Amniotic epithelial cell (primary cell): ENCODE measurements at regions not wholly inside any gene's neighbourhood (a gene's known extent, or its start where the extent isn't known, plus 50 kb on each side); places are given as distances from the start of the nearest gene placed in this dataset.
"Not testable (repeated sequence)": the region's sequence is repeated elsewhere in the genome, so short reads cannot be mapped to it uniquely, and the experiment has no call there.

Experiments
- DNase-seq: peaks from one replicate; pipeline ENCODE4 v3.0.0-alpha.2; 2010; ENCODE audit warnings: low read depth

GRCh38 chr2:176763851-176764404, 448.7 kb upstream of the HNRNPA3 start:
- no peak for DNase-seq

- no peak for DNase-seq
Observed at GRCh38 chr2:176764921-176765320, 447.7 kb upstream of the HNRNPA3 start.

DNA sequence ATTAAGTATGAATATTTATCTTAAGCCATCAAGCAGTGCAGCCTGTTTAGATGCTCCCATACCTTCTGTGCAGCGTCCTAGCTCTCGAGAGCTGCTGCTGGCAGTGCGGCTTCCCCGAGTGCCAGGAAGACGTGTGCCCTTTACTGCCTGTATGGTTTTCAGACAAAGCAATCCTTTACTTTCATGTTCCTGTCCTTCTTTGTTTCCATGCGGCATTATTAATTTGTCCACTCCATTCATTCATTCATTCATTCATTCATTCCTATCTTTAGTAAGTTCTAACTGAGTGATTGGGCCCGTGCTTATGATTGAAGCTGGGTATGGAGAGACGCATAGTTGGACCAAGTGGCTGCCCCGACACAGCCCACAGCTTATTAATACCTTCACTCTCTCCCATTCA, 446.6 kb upstream of the HNRNPA3 start:
- DNase-seq, result no peak

GRCh38 chr2:176768185-176768584, 444.4 kb upstream of the HNRNPA3 start:
- no peak for DNase-seq

DNA sequence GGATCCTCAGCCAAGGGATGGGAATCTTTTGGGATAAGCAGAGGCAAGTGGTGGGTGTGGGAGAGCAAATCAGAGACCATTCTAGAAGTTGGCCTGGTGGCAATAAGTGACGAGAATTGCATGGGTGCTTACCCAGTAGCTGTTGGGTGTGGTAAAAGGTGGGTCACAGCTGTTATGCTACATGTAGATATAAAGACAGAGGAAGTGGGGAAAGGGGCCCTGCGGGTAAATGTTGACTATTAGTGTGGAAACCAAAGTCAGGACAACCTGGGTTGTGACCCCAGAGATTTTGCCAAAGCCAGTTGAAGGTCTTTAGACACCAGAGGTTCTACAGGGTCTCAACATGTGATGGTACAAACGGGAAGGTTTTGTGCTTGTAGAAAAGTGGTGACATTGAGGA, 443.6 kb upstream of the HNRNPA3 start:
- no peak for DNase-seq

GRCh38 chr2:176769499-176770370, 442.9 kb upstream of the HNRNPA3 start:
- no peak for DNase-seq

DNA sequence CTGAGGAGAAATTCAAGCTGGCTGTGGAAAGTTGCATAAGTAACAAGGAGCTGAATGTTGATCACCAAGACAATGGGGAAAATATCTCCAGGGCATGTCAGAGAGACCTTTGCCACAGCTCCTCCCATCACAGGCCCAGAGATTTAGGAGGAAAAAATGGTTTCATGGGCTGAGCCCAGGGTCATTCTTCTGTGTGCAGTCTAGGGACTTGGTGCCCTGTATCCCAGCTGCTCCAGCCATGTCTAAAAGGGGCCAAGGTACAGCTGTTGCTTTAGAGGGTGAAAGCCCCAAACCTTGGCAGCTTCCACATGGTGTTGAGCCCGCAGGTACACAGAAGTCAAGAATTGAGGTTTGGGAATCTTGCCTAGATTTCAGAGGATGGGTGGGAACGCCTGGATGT, 439.8 kb upstream of the HNRNPA3 start:
- DNase-seq, result no peak

- DNase-seq, result no peak
Observed at GRCh38 chr2:176774766-176775451, 437.7 kb upstream of the HNRNPA3 start.

- no peak for DNase-seq
Observed at GRCh38 chr2:176777262-176777661, 435.3 kb upstream of the HNRNPA3 start.

GRCh38 chr2:176779917-176780316, 432.7 kb upstream of the HNRNPA3 start:
- DNase-seq, result no peak

DNA sequence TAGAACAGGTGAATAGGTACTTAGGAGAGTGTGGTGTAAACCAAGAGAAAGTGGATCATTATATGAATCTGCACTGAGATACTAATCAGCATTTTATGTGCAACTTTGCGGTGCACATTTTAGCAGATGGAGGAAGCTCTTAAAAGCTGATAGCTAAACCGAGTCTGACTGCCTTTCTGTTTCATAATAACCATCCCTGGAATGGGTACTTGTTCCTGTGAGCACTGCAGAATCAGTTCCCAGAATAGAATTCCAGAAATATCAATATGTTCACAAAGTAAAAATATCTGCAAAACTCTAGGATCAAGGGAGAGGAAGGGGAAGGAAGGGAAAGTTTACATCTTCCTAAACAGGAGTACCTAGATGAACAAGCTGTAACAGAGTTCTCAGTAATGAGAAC, 432.2 kb upstream of the HNRNPA3 start:
- DNase-seq, result no peak

GRCh38 chr2:176781570-176782217, 430.9 kb upstream of the HNRNPA3 start:
- no peak for DNase-seq

- DNase-seq, result no peak
Observed at GRCh38 chr2:176784633-176785200, 427.9 kb upstream of the HNRNPA3 start.

GRCh38 chr2:176789751-176790150, 422.8 kb upstream of the HNRNPA3 start:
- DNase-seq, result no peak

DNA sequence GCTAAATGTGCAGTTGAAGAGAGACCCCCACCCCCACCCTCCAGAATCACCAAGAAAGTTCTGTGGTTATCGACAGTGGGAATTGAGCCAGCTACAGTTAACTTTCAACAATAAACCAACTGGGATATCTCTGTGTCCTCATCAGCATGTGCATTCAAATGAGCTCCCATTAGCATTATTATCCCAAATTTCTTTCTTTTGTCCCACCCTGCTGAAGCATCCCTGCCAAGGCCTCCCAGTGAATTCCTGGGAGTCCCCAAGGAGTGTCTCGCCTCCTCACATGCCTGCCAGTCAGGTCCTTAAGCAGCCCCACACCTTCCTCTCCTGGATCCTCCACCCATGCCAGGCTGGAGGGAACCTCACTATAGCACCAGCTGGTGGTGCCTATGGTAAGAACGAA, 422.1 kb upstream of the HNRNPA3 start:
- no peak for DNase-seq

- no peak for DNase-seq
Observed at GRCh38 chr2:176793792-176794191, 418.8 kb upstream of the HNRNPA3 start.

GRCh38 chr2:176794392-176794791, 418.2 kb upstream of the HNRNPA3 start:
- DNase-seq, result no peak

DNA sequence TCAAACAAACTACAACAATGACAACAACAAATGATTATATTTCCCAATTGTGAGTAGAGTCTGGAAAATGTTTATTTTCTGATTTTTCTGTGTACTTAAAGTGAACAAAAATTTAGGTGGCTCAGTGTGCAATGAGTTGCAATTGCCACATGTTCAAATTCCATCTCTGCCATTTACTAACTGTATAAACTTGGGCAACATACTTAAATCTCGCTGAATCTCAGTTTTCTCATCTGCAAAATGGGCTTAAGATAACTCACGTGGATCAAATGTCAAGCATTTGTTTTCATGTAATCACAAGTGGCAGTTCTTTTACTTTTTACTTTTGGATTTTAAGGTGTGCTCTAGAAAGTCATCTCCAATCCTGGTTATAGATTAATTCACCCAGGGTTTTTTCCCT, 416.8 kb upstream of the HNRNPA3 start:
- no peak for DNase-seq

DNA sequence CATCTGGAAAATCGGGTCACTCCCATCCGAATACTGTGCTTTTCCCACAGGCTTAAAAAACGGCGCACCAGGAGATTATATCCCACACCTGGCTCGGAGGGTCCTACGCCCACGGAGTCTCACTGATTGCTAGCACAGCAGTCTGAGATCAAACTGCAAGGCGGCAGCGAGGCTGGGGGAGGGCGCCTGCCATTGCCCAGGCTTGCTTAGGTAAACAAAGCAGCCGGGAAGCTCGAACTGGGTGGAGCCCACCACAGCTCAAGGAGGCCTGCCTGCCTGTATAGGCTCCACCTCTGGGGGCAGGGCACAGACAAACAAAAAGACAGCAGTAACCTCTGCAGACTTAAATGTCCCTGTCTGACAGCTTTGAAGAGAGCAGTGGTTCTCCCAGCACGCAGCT, 415.9 kb upstream of the HNRNPA3 start:
- DNase-seq, result not testable (repeated sequence)

DNA sequence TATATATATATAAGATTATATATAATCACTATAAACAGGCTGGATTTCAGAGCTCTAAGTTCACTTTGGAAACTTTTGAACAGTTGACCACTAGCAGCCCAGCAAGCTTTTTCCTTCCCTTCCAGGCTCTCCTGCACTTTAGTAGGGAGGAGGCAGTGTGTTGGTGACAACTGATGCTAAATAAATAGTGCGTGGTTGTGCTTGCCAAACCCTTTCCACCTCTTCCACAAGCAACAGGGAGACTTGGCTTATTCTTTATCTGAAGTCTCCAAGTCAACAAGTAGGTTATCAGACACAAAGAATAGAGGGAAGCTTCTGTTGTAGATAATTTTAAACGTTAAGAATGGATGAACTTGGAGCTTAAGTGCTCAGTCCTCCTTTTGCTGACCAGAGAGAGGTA, 408.2 kb upstream of the HNRNPA3 start:
- no peak for DNase-seq

DNA sequence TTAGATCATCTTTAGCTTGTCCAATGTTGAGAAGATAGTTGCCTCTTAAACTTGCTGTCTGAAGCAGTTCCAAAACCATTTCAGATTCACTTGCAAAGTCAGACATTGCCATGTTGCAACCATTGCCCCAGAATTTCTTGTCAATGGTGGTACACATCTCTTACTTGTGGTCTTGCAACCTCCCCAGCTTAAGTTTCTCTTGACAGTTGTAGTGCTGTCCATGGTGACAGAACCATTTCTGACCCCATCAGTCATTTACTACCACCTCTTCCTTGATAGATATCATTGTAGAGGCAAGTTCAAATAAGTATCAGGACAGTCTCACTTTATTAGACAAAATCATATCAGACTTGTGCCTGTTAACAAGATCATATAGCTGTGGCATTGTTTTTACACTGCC, 407.2 kb upstream of the HNRNPA3 start:
- DNase-seq, result no peak

GRCh38 chr2:176812246-176812775, 400.3 kb upstream of the HNRNPA3 start:
- no peak for DNase-seq
